Neural progenitor cell (in vitro differentiated cells): ENCODE measurements at regions not wholly inside any gene's neighbourhood (a gene's known extent, or its start where the extent isn't known, plus 50 kb on each side); places are given as distances from the start of the nearest gene placed in this dataset.

ENCODE experiments used
- DNase-seq: peaks from one replicate; pipeline ENCODE4 v3.0.0-alpha.2; 2016; ENCODE audit warnings: low spot score
- H2AFZ ChIP-seq: fragments of 200-600 bp; sonication (generic); replicated peaks from 2 replicates; pipeline ENCODE4 v1.6.1; 2016; ENCODE audit warnings: antibody characterized with exemption
- H3F3A ChIP-seq: fragments of 200-600 bp; sonication (generic); 2 replicates; pipeline ENCODE4 v1.6.1; 2016; ENCODE audit warnings: antibody characterized with exemption, low read depth
- H3K27ac ChIP-seq: fragments of 200-600 bp; sonication (generic); 2 replicates; pipeline ENCODE4 v1.5.1; 2016; ENCODE audit warnings: mild to moderate bottlenecking
- H3K27me3 ChIP-seq: fragments of 200-600 bp; sonication (generic); 2 replicates; pipeline ENCODE4 v1.6.1; 2016; ENCODE audit warnings: mild to moderate bottlenecking, moderate library complexity
- H3K36me3 ChIP-seq: fragments of 200-600 bp; sonication (generic); 2 replicates; pipeline ENCODE4 v1.5.1; 2016
- H3K4me1 ChIP-seq: fragments of 200-600 bp; sonication (generic); 2 replicates; pipeline ENCODE4 v1.6.1; 2016; ENCODE audit warnings: mixed run types
- H3K4me2 ChIP-seq: fragments of 200-600 bp; sonication (generic); 2 replicates; pipeline ENCODE4 v1.6.1; 2016
- H3K4me3 ChIP-seq: fragments of 200-600 bp; sonication (generic); 2 replicates; pipeline ENCODE4 v1.5.1; 2016
- H3K79me2 ChIP-seq: fragments of 200-600 bp; sonication (generic); 2 replicates; pipeline ENCODE4 v1.6.1; 2016; ENCODE audit warnings: low read depth
- H3K9ac ChIP-seq: fragments of 200-600 bp; sonication (generic); 2 replicates; pipeline ENCODE4 v1.6.1; 2016
- H3K9me3 ChIP-seq: fragments of 200-600 bp; sonication (generic); 2 replicates; pipeline ENCODE4 v1.5.1; 2016; ENCODE audit warnings: low read depth
- H4K20me1 ChIP-seq: fragments of 200-600 bp; sonication (generic); 2 replicates; pipeline ENCODE4 v1.6.1; 2016; ENCODE audit warnings: low read depth
- H3K27ac Mint-ChIP-seq: 3 replicates; pipeline ENCODE4 v1.8.0; 2021; ENCODE audit warnings: mixed read lengths
- H3K27me3 Mint-ChIP-seq: 2 replicates; pipeline ENCODE4 v1.8.0; 2022; ENCODE audit warnings: low read depth, mild to moderate bottlenecking, inconsistent platforms, moderate library complexity, mixed read lengths; ENCODE audit not compliant: insufficient read depth
- H3K36me3 Mint-ChIP-seq: 3 replicates; pipeline ENCODE4 v1.8.0; 2021; ENCODE audit warnings: mixed read lengths
- H3K4me1 Mint-ChIP-seq: 3 replicates; pipeline ENCODE4 v1.8.0; 2021; ENCODE audit warnings: mixed read lengths
- H3K4me3 Mint-ChIP-seq: 3 replicates; pipeline ENCODE4 v1.8.0; 2021; ENCODE audit warnings: mild to moderate bottlenecking, moderate library complexity, mixed read lengths
- H3K9me3 Mint-ChIP-seq: 3 replicates; pipeline ENCODE4 v1.8.0; 2020; ENCODE audit warnings: mixed read lengths
- EZH2 ChIP-seq: fragments of 200-600 bp; sonication (generic); IDR thresholded peaks from 2 replicates; pipeline ENCODE4 v1.6.1; 2017; ENCODE audit warnings: antibody characterized with exemption, mild to moderate bottlenecking, moderate library complexity
- EZH2phosphoT487 ChIP-seq: fragments of 200-600 bp; sonication (generic); IDR thresholded peaks from 2 replicates; pipeline ENCODE4 v1.6.1; 2017; ENCODE audit warnings: antibody characterized with exemption
- TF ChIP-seq, protein P1 (sequence below): fragments of 200-600 bp; sonication (generic); IDR thresholded peaks from 2 replicates; pipeline ENCODE4 v1.5.1; 2017; ENCODE audit warnings: antibody characterized with exemption, mild to moderate bottlenecking

DNA sequence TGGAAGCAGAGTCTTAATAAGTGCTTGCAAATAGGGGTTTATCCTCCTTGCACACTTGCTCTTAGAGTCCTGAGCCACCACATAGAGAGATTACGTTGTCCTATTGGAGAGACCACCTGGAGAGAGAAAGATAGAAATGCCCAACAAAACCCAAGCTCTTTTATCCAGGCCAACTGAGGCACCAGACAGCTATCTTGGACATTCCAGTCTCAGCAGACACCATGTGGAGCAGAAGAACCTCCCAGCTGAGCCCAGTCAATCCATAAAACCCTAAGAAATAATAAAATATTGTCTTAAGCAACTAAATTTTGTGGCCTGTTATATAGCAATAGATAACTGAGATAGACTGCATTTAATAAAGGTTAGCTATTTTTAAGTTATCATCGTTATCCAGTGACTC lies 105.7 kb upstream of the PFN2 start:
- Mint-ChIP-seq H3K4me1 (peaks cover 64% of the 10 kb centered on the region), H3K9me3 (peaks cover 13% of the 10 kb centered on the region), H3K36me3 (no peaks in the 10 kb centered on the region), H3K4me3 (no peak overlapping the region), H3K27me3 (peaks cover 13% of the 10 kb centered on the region), H3K27ac (no peak overlapping the region)
- Histone ChIP-seq H4K20me1 (no peaks in the 10 kb centered on the region), H3K4me2 (no peak overlapping the region), H3K79me2 (no peaks in the 10 kb centered on the region), H3K27ac (no peak overlapping the region), H3K4me1 (peaks cover 13% of the 10 kb centered on the region), H3K36me3 (no peaks in the 10 kb centered on the region), H3K9me3 (no peaks in the 10 kb centered on the region), H2AFZ (no peak overlapping the region), H3K27me3 (no peaks in the 10 kb centered on the region), H3K9ac (no peak overlapping the region), H3K4me3 (no peak overlapping the region), H3F3A (no peaks in the 10 kb centered on the region)
- DNase-seq, result no peak
- no peak for TF ChIP-seq EZH2
- no peak for TF ChIP-seq EZH2phosphoT487
- TF ChIP-seq, protein P1, sequence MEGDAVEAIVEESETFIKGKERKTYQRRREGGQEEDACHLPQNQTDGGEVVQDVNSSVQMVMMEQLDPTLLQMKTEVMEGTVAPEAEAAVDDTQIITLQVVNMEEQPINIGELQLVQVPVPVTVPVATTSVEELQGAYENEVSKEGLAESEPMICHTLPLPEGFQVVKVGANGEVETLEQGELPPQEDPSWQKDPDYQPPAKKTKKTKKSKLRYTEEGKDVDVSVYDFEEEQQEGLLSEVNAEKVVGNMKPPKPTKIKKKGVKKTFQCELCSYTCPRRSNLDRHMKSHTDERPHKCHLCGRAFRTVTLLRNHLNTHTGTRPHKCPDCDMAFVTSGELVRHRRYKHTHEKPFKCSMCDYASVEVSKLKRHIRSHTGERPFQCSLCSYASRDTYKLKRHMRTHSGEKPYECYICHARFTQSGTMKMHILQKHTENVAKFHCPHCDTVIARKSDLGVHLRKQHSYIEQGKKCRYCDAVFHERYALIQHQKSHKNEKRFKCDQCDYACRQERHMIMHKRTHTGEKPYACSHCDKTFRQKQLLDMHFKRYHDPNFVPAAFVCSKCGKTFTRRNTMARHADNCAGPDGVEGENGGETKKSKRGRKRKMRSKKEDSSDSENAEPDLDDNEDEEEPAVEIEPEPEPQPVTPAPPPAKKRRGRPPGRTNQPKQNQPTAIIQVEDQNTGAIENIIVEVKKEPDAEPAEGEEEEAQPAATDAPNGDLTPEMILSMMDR, result no peak

DNA sequence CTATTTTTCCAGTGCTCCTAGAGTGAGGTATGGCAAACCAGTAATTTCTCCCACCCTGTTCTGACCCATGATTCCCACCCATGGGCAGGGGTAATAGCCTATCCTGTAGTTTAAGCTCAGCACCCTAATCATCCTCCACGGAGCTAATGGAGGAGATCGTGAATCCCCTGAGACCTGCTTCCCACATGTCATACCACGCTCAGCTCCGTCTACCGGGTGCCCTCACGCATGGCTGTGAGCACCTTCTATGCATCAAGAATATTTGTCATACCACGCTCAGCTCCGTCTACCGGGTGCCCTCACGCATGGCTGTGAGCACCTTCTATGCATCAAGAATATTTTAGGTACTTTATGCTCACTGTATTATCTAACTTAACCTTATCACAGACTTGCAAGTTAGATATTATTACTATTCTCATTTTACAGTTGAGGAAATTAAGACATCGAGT lies 104.7 kb upstream of the PFN2 start:
- TF ChIP-seq EZH2phosphoT487, result no peak
- TF ChIP-seq, protein P1, result no peak
- no peak for TF ChIP-seq EZH2
- Mint-ChIP-seq H3K9me3 (peaks cover 13% of the 10 kb centered on the region), H3K27ac (peak overlapping the region; percentile 59)

GRCh38 chr3:150074697-150075416 lies 104.2 kb upstream of the PFN2 start:
- H3K36me3 ChIP-seq, result no peaks in the 10 kb centered on the region
- H3F3A ChIP-seq, result no peaks in the 10 kb centered on the region
- H3K4me1 ChIP-seq, result peaks cover 14% of the 10 kb centered on the region
- Mint-ChIP-seq H3K36me3 (no peaks in the 10 kb centered on the region), H3K4me1 (peaks cover 63% of the 10 kb centered on the region), H3K9me3 (peaks cover 13% of the 10 kb centered on the region), H3K27me3 (peaks cover 16% of the 10 kb centered on the region), H3K4me3 (no peak overlapping the region), H3K27ac (peak overlapping the region; percentile 59)
- H3K4me2 ChIP-seq, result no peak overlapping the region
- no peaks in the 10 kb centered on the region for H3K79me2 ChIP-seq
- no peak overlapping the region for H2AFZ ChIP-seq
- no peaks in the 10 kb centered on the region for H3K27me3 ChIP-seq
- H3K4me3 ChIP-seq, result no peak overlapping the region
- no peaks in the 10 kb centered on the region for H4K20me1 ChIP-seq
- H3K9me3 ChIP-seq, result no peaks in the 10 kb centered on the region
- TF ChIP-seq EZH2phosphoT487 (no peak), EZH2 (no peak)
- TF ChIP-seq, protein P1, result no peak
- no peak for DNase-seq
- no peak overlapping the region for H3K27ac ChIP-seq
- H3K9ac ChIP-seq, result no peak overlapping the region

More for the DNA sequence above, 104.7 kb upstream of the PFN2 start:
- Mint-ChIP-seq H3K36me3 (no peaks in the 10 kb centered on the region), H3K27me3 (peaks cover 16% of the 10 kb centered on the region), H3K4me1 (peaks cover 64% of the 10 kb centered on the region), H3K4me3 (no peak overlapping the region)
- H4K20me1 ChIP-seq, result no peaks in the 10 kb centered on the region
- H3K79me2 ChIP-seq, result no peaks in the 10 kb centered on the region
- no peaks in the 10 kb centered on the region for H3K36me3 ChIP-seq
- H3K4me3 ChIP-seq, result no peak overlapping the region
- no peak overlapping the region for H2AFZ ChIP-seq
- no peak overlapping the region for H3K4me2 ChIP-seq
- peaks cover 20% of the 10 kb centered on the region for H3K4me1 ChIP-seq
- no peaks in the 10 kb centered on the region for H3K9me3 ChIP-seq
- no peak overlapping the region for H3K27ac ChIP-seq
- no peak for DNase-seq
- H3K9ac ChIP-seq, result no peak overlapping the region
- H3F3A ChIP-seq, result no peaks in the 10 kb centered on the region
- H3K27me3 ChIP-seq, result no peaks in the 10 kb centered on the region
